HCT116 (cell line): ENCODE measurements at regions not wholly inside any gene's neighbourhood (a gene's known extent, or its start where the extent isn't known, plus 50 kb on each side); places are given as distances from the start of the nearest gene placed in this dataset.

Experiments used
- ATAC-seq: fragments of 200-7000 bp; cut with Tn5 transposase; 2 replicates; pipeline ENCODE4 v1.9.1; 2020; ENCODE audit warnings: mild to moderate bottlenecking, moderate library complexity
- BruUV-seq: library from RNA; stranded (reverse); fragments of 400-500 nt; replicated peaks from 2 replicates; lab custom pipeline; 2021; lab: Mats Ljungman, UMichigan
- CTCF ChIA-PET: fragments of 300-600 bp; sonication (Branson Sonifier 250); formaldehyde crosslinking; loops from one replicate; lab custom pipeline; 2021; ENCODE audit warnings: antibody characterized with exemption; lab: Charles Lee
- POLR2A ChIA-PET: fragments of 300-600, 350-600 bp; sonication (Branson Sonifier 250); formaldehyde crosslinking; loops from one replicate; lab custom pipeline; 2021; ENCODE audit warnings: antibody characterized with exemption; lab: Charles Lee
- RAD21 ChIA-PET, 2 experiments: fragments of 300-600 bp; sonication (Branson Sonifier 250); formaldehyde crosslinking; loops; one replicate each; lab custom pipeline; 2023; ENCODE audit warnings: low total read pairs in 2 of 2; ENCODE audit not compliant: uncharacterized antibody in 2 of 2, unreplicated experiment in 2 of 2, low non-redundant PET in 1 of 2; lab: Charles Lee
- DNase-seq: peaks from one replicate; pipeline ENCODE4 v3.0.0-alpha.2; 2010; ENCODE audit warnings: low read depth, low spot score
- H2AFZ ChIP-seq: fragments of 200-600 bp; shearing (Covaris generic), sonication (generic); 2 replicates; pipeline ENCODE4 v1.6.1; 2017; ENCODE audit warnings: low read depth, mixed run types, mixed read lengths, antibody characterized with exemption, low read length; ENCODE audit not compliant: poor library complexity, severe bottlenecking
- H3K27ac ChIP-seq: 2 replicates; pipeline ENCODE4 v1.5.1; 2012; ENCODE audit warnings: low read depth, low read length
- H3K27me3 ChIP-seq: fragments of 200-600 bp; sonication (generic); 2 replicates; pipeline ENCODE4 v1.6.1; 2016; ENCODE audit warnings: mixed run types, low read length, mixed read lengths; ENCODE audit not compliant: insufficient read depth
- H3K36me3 ChIP-seq, 2 experiments: fragments of 200-500 bp in 1 of 2; fragments of 200-600 bp in 1 of 2; sonication (Bioruptor generic) in 1 of 2; sonication (generic) in 1 of 2; 2 replicates each; pipeline versions ENCODE4 v1.5.1 to v1.6.1; 2014 to 2016; ENCODE audit warnings: low read length in 2 of 2, inconsistent platforms in 1 of 2, mixed read lengths in 1 of 2, mixed run types in 1 of 2; ENCODE audit not compliant: insufficient read depth in 2 of 2, control insufficient read depth in 1 of 2
- H3K4me1 ChIP-seq, 2 experiments: fragments of 200-600 bp in 1 of 2; sonication (generic) in 1 of 2; 2 replicates each; pipeline versions ENCODE4 v1.5.1 to v1.6.1; 2012 to 2017; ENCODE audit warnings: low read length in 2 of 2, inconsistent platforms in 1 of 2, mild to moderate bottlenecking in 1 of 2, mixed read lengths in 1 of 2, mixed run types in 1 of 2, moderate library complexity in 1 of 2; ENCODE audit not compliant: insufficient read depth in 2 of 2, control insufficient read depth in 1 of 2
- H3K4me2 ChIP-seq: fragments of 200-600 bp; sonication (generic); 2 replicates; pipeline ENCODE4 v1.6.1; 2017; ENCODE audit warnings: mixed run types, low read length, mixed read lengths
- H3K4me3 ChIP-seq, 2 experiments: fragments of 200-600 bp in 1 of 2; sonication (generic) in 1 of 2; replicated peaks in 1 of 2; 2 replicates each; pipeline ENCODE4 v1.5.1; 2011 to 2016; ENCODE audit warnings: low read length in 2 of 2, control low read depth in 1 of 2, low read depth in 1 of 2, mild to moderate bottlenecking in 1 of 2, mixed read lengths in 1 of 2, mixed run types in 1 of 2
- H3K79me2 ChIP-seq: fragments of 200-600 bp; sonication (generic); 2 replicates; pipeline ENCODE4 v1.6.1; 2017; ENCODE audit warnings: mild to moderate bottlenecking, mixed run types, low read length, moderate library complexity, mixed read lengths; ENCODE audit not compliant: insufficient read depth
- H3K9ac ChIP-seq: fragments of 200-600 bp; sonication (generic); 2 replicates; pipeline ENCODE4 v1.6.1; 2016; ENCODE audit warnings: low read length, mixed read lengths
- H3K9me2 ChIP-seq: fragments of 200-600 bp; sonication (generic), shearing (Covaris generic); 2 replicates; pipeline ENCODE4 v1.6.1; 2017; ENCODE audit warnings: mixed run types, mild to moderate bottlenecking, moderate library complexity; ENCODE audit not compliant: insufficient read depth
- H3K9me3 ChIP-seq, 2 experiments: fragments of 200-500 bp in 1 of 2; fragments of 200-600 bp in 1 of 2; sonication (Bioruptor generic) in 1 of 2; sonication (generic) in 1 of 2; 2 replicates each; pipeline ENCODE4 v1.6.1; 2014 to 2017; ENCODE audit warnings: low read length in 2 of 2, mixed read lengths in 2 of 2, inconsistent platforms in 1 of 2, low read depth in 1 of 2, mild to moderate bottlenecking in 1 of 2, mixed run types in 1 of 2, moderate library complexity in 1 of 2; ENCODE audit not compliant: control insufficient read depth in 1 of 2, insufficient read depth in 1 of 2
- H4K20me1 ChIP-seq: fragments of 200-600 bp; sonication (generic), shearing (Covaris generic); 2 replicates; pipeline ENCODE4 v1.6.1; 2017; ENCODE audit warnings: mixed run types, mild to moderate bottlenecking, moderate library complexity; ENCODE audit not compliant: insufficient read depth
- CBX3 ChIP-seq: IDR thresholded peaks from 2 replicates; pipeline ENCODE4 v1.6.1; 2012; ENCODE audit warnings: low read depth
- CEBPB ChIP-seq: IDR thresholded peaks from 2 replicates; pipeline ENCODE4 v1.6.1; 2012; ENCODE audit warnings: low read depth
- EGR1 ChIP-seq: IDR thresholded peaks from 2 replicates; pipeline ENCODE4 v1.6.1; 2012; ENCODE audit warnings: low read depth
- EZH2 ChIP-seq: fragments of 200-600 bp; sonication (generic); IDR thresholded peaks from 2 replicates; pipeline ENCODE4 v1.6.1; 2017; ENCODE audit warnings: antibody characterized with exemption, mixed run types
- EZH2phosphoT487 ChIP-seq: fragments of 200-600 bp; IDR thresholded peaks from 2 replicates; pipeline ENCODE4 v1.6.1; 2018; ENCODE audit warnings: antibody characterized with exemption, borderline replicate concordance
- JUND ChIP-seq: IDR thresholded peaks from 2 replicates; pipeline ENCODE4 v1.6.1; 2012
- MAX ChIP-seq: IDR thresholded peaks from 2 replicates; pipeline ENCODE4 v1.6.1; 2012
- POLR2A ChIP-seq: IDR thresholded peaks from 2 replicates; pipeline ENCODE4 v1.7.0; 2011; ENCODE audit warnings: borderline replicate concordance; ENCODE audit not compliant: insufficient read depth, insufficient read length; ENCODE audit errors: extremely low read depth
- RAD21 ChIP-seq: IDR thresholded peaks from 2 replicates; pipeline ENCODE4 v1.6.1; 2012; ENCODE audit warnings: low read depth, mild to moderate bottlenecking
- REST ChIP-seq: IDR thresholded peaks from 2 replicates; pipeline ENCODE4 v1.6.1; 2012; ENCODE audit warnings: low read depth
- SIN3A ChIP-seq: IDR thresholded peaks from 2 replicates; pipeline ENCODE4 v1.6.1; 2012; ENCODE audit warnings: low read depth
- SP1 ChIP-seq: IDR thresholded peaks from 2 replicates; pipeline ENCODE4 v1.6.1; 2012; ENCODE audit warnings: low read depth
- SRF ChIP-seq: IDR thresholded peaks from 2 replicates; pipeline ENCODE4 v1.6.1; 2012; ENCODE audit warnings: low read depth
- TCF7L2 ChIP-seq: IDR thresholded peaks from 2 replicates; pipeline ENCODE4 v1.7.0; 2011; ENCODE audit warnings: borderline replicate concordance, inconsistent platforms; ENCODE audit not compliant: insufficient read depth, insufficient read length; ENCODE audit errors: extremely low read depth
- YY1 ChIP-seq: IDR thresholded peaks from 2 replicates; pipeline ENCODE4 v1.6.1; 2011; ENCODE audit warnings: low read length, low read depth, moderate library complexity, mild to moderate bottlenecking; ENCODE audit not compliant: insufficient replicate concordance; ENCODE audit errors: extremely low read depth
- ZBTB33 ChIP-seq: IDR thresholded peaks from 2 replicates; pipeline ENCODE4 v1.6.1; 2011; ENCODE audit warnings: mild to moderate bottlenecking, low read length, moderate library complexity; ENCODE audit not compliant: insufficient replicate concordance; ENCODE audit errors: extremely low read depth
- ZFX ChIP-seq: fragments of 450-650 bp; IDR thresholded peaks from 2 replicates; pipeline ENCODE4 v1.6.1; 2017
- ZNF274 ChIP-seq: fragments of 200-500 bp; sonication (Bioruptor generic); IDR thresholded peaks from 2 replicates; pipeline ENCODE4 v1.6.1; 2014; ENCODE audit warnings: mild to moderate bottlenecking, low read depth, low read length, inconsistent platforms
- intact Hi-C: fragments of 100-400 bp; cut with micrococcal nuclease; formaldehyde crosslinking; loops from 2 replicates; pipeline ENCODE4 v1.10.0; 2022
- TF ChIP-seq, protein P1 (sequence below), 3 experiments: fragments of 200-600 bp in 1 of 3; sonication (generic) in 1 of 3; IDR thresholded peaks in 2 of 3; conservative IDR thresholded peaks in 1 of 3; 2 replicates each; pipeline ENCODE4 v1.5.1; 2012 to 2017; ENCODE audit warnings: low read depth in 2 of 3, low read length in 2 of 3, antibody characterized with exemption in 1 of 3, borderline replicate concordance in 1 of 3, control low read depth in 1 of 3, mild to moderate bottlenecking in 1 of 3, mixed read lengths in 1 of 3, mixed run types in 1 of 3, moderate library complexity in 1 of 3; ENCODE audit not compliant: insufficient read depth in 1 of 3
- TF ChIP-seq, protein P2 (sequence below): IDR thresholded peaks from 2 replicates; pipeline ENCODE4 v1.6.1; 2012

DNA sequence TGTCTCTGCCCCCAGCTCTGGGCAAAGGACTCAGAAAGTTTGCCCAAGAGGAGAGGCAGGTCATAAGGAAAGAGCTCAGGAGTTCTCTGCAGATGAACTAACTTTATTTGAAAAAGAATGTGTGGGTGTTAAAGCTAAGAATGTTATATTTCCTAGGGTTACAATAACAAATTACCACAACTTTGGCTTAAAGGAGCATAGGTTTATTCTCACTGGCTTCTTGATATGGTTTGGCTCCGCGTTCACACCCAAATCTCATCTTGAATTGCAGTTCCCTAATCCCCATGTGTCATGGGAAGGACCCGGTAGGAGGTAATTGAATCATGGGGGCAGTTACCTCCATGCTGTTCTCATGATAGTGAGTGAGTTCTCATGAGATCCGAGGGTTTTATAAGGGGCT is 383.7 kb upstream of the CFAP20DC start:
- Histone ChIP-seq H3K9me3 (no peaks in the 10 kb centered on the region), H3K4me1 (no peaks in the 10 kb centered on the region), H4K20me1 (no peaks in the 10 kb centered on the region), H3K27me3 (peaks cover 16% of the 10 kb centered on the region), H3K27ac (no peak overlapping the region), H3K36me3 (no peaks in the 10 kb centered on the region), H3K79me2 (no peaks in the 10 kb centered on the region), H3K4me3 (no peak overlapping the region), H3K9me2 (no peaks in the 10 kb centered on the region), H2AFZ (no peak overlapping the region), H3K4me2 (no peak overlapping the region), H3K9ac (no peak overlapping the region)
- POLR2A ChIA-PET, result no interaction called here
- ATAC-seq (no peak), DNase-seq (no peak)
- no TSS peak for BruUV-seq
- CTCF ChIA-PET, result no interaction called here
- TF ChIP-seq JUND (no peak), TCF7L2 (no peak), REST (no peak), EZH2 (no peak), YY1 (no peak), EGR1 (no peak), RAD21 (no peak), CBX3 (no peak), CEBPB (no peak), POLR2A (no peak), MAX (no peak), ZFX (no peak), EZH2phosphoT487 (no peak), SP1 (no peak), ZBTB33 (no peak), ZNF274 (no peak), SRF (no peak), SIN3A (no peak)
- TF ChIP-seq, protein P1, sequence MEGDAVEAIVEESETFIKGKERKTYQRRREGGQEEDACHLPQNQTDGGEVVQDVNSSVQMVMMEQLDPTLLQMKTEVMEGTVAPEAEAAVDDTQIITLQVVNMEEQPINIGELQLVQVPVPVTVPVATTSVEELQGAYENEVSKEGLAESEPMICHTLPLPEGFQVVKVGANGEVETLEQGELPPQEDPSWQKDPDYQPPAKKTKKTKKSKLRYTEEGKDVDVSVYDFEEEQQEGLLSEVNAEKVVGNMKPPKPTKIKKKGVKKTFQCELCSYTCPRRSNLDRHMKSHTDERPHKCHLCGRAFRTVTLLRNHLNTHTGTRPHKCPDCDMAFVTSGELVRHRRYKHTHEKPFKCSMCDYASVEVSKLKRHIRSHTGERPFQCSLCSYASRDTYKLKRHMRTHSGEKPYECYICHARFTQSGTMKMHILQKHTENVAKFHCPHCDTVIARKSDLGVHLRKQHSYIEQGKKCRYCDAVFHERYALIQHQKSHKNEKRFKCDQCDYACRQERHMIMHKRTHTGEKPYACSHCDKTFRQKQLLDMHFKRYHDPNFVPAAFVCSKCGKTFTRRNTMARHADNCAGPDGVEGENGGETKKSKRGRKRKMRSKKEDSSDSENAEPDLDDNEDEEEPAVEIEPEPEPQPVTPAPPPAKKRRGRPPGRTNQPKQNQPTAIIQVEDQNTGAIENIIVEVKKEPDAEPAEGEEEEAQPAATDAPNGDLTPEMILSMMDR (IDR thresholded peaks at IDR 0.05 in 2 of 3, conservative IDR thresholded peaks at IDR 0.05 in 1 of 3; ENCODE audit: borderline replicate concordance in 1 of 3, insufficient read depth in 1 of 3, low read depth in 2 of 3, low read length in 2 of 3), result no peak
- TF ChIP-seq, protein P2, sequence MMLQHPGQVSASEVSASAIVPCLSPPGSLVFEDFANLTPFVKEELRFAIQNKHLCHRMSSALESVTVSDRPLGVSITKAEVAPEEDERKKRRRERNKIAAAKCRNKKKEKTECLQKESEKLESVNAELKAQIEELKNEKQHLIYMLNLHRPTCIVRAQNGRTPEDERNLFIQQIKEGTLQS, result no peak
- RAD21 ChIA-PET, result no interaction called here
- intact Hi-C loops, result no loop called here
